Stimulated activated CD8-positive, alpha-beta memory T cell treated with anti-CD3 and anti-CD28 coated beads, Interleukin-7, amount 100 ng/mL, for 1 hour (primary cell): ENCODE measurements at regions not wholly inside any gene's neighbourhood (a gene's known extent, or its start where the extent isn't known, plus 50 kb on each side); places are given as distances from the start of the nearest gene placed in this dataset.

Source experiments
- DNase-seq, 2 donors: peaks; one replicate each; pipeline ENCODE4 v3.0.0-alpha.2; 2020; ENCODE audit warnings: low read depth in 2 of 2

DNA sequence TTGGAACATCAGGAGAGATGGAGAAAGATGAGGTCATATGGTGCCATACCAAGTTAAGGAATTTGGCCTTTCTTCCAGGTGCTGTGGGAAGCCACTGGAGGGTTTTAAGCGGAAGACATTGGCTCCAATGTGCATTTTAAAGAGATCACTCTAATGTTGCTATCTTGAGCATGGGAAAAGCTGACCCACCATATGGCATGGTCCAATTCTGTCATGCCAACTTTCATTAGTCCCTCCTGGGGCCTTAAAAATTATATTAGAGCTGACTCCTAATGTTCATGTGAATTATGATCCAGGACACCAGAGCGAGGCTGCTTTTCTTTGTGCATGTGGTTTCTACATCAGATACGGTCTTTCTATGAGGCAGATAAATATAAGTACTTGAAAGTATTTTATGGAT lies 335.0 kb upstream of the TSHZ2 start:
- no peak for DNase-seq

DNA sequence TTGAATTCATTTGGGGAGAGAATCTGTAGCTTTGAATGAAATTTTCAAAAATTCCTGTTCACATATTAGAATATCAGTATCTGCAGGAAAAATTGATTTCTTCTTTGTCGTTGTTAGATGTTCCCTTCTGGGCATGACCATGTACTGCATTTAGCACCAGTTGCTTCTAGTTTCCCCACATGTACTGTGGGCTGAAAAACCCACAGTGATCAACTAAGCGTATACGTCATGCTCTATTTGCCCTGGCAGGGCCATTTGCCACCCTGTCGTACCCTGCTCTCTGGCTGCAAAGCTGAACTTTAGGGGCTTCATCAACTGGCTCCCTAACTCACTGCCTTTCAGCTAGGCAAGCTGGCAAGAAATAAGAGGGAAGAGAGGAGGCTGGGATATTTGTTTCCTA lies 340.7 kb upstream of the TSHZ2 start:
- no peak for DNase-seq

GRCh38 chr20:52630138-52630537 lies 342.0 kb upstream of the TSHZ2 start:
- DNase-seq, result no peak

GRCh38 chr20:52624281-52624680 lies 347.9 kb upstream of the TSHZ2 start:
- no peak for DNase-seq

DNA sequence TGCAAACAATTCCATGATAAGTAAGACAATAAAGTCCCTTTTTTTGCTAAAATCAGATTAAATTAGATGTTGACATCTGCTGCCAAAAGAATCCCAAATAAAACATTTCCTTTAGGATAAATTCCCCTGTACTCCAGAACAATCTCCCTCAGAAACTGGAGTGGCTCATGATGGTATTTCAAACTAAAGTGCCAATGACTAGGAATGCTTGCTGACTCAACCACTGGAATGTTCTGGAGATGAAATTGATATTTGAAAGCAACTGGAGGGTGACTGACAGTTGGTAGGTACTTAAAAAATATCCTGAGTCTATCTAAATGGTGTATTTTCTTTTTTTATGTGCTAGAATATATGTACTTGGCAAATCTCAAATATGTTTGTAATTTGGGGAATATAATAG lies 350.1 kb upstream of the TSHZ2 start:
- DNase-seq, result no peak

- no peak for DNase-seq
Observed at GRCh38 chr20:52621401-52621800, 350.8 kb upstream of the TSHZ2 start.

- no peak for DNase-seq
Observed at GRCh38 chr20:52619671-52620070, 352.5 kb upstream of the TSHZ2 start.

GRCh38 chr20:52619101-52619500 lies 353.1 kb upstream of the TSHZ2 start:
- DNase-seq, result no peak

DNA sequence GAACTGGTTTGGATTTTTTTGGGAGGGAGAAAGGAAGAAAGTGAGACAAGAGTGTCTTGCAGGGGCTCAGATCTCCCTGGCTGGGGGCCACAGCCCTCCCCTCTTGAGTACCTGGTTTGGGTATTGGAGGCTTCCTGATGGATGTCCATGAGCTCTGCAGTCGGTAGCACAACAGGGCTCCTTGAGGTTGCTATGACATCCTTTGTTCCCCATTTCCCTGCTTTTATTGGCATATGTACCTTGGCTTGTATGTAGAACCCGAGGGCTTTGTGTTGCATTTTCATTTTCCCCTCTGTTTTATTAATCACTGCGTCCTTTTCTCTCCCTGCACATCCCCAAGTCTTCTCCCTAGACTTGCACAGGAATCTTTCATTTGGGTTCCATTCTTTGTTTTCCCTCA lies 355.5 kb upstream of the TSHZ2 start:
- no peak for DNase-seq

- no peak for DNase-seq
Observed at GRCh38 chr20:52614051-52614863, 357.9 kb upstream of the TSHZ2 start.

DNA sequence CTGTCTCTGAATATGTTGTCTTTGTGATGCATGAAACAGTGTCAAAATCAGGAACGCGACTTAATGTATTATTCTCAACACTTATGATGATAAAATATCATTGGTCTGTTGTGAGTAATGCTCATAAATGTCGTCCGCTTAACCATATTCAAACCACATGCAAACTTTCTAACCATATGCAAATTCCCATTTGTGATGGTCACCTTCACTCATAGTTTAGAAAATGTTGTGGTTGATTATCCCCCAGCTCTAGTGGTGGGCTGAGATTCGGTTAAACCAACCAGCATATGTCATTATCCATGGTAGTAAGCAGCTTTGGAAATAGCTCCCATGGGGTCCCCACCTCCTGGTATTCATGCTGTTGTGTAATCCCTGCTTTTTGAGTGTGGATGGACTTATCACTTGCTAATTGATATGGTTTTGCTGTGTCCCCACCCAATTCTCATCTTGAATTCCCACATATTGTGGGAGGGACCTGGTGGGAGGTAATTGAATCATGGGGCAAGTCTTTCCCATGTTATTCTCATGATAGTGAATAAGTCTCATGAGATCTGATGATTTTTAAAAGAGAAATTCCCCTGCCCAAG lies 360.0 kb upstream of the TSHZ2 start:
- DNase-seq, result no peak

DNA sequence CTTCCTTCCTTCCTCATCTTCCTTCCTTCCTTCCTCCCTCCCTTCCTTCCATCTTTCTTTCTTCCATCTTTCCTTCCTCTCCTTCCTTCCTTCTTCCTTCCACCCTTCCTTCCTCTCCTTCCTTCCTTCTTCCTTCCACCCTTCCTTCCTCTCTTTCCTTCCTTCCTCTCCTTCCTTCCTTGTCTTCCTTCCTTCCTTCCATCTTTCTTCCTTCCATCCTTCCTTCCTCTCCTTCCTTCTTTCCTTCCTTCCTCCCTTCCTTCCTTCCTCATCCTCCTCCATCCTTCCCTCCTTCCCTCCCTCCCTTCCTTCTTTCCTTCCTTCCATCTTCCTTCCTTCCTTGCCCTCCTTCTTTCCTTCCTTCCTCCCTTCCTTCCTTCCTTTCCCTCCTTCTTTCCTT lies 361.4 kb upstream of the TSHZ2 start:
- no peak for DNase-seq

DNA sequence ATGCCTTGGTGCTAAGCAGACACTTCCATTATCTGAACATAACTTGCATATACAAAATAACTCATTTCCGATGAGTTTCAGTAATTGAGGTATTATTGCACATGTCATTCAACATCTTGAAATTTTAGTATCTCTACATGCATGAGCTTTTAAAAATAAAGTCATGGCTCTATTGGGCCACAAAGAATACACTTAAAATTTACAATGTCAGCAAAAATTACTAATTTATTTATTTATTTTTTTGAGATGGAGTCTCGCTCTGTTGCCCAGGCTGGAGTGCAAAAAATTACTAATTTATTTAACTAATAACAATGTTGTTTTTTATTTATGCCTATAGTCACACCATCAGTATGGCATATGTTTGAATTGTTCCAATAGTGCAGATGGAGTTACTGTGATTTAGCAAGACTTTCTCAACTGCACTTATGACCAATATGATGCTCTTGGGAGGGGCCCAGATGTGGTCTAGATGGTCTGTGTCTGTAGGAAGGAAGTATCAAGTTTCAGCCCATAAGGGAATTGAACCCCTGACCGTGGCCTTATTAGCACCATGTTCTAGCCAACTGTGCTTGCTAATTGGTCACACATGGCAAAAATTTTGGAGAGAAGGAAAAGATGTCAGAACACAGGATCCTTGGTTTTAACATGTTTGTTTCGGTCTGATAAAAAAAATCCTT lies 370.7 kb upstream of the TSHZ2 start:
- no peak for DNase-seq

DNA sequence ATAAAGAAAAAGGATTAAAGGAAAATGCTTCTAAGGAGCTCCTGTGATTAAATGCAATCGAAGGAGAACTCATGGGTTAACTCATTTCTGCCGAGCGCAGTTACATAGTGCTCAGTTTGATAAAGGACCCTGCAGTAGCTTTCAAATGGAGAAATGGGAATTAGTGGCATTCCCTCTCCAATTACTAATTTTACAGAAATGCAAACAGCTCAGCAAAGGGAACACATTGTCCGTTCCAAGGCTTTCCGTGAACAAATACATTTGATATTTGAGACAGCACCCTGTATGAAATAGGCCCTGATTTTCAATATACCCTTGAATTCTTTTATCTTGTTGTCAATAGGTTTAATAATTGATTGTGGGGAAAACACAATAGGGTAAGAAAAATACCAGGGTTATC lies 375.9 kb upstream of the TSHZ2 start:
- DNase-seq, result no peak

- no peak for DNase-seq
Observed at GRCh38 chr20:52595518-52595917, 376.6 kb upstream of the TSHZ2 start.

- DNase-seq, result no peak
Observed at GRCh38 chr20:52593654-52594053, 378.5 kb upstream of the TSHZ2 start.

DNA sequence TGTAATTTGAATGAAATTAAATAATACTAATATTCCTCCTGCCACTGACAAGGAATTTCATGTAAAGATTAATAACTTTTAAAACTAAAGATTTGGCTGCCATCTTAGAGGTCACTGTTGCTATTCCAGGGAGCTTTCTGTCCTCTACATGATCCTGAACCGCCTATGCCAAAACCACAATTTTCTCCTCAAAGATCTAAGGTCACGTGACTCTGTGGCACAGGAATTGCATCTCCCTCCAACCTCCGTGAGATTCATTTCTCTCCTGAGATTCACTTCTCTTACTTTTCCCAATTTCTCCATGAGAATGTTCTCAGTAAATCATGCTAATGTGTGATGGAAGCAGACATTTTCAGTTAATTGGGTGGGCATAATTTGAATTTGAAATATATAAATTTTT lies 379.6 kb upstream of the TSHZ2 start:
- no peak for DNase-seq

GRCh38 chr20:52590100-52590499 lies 382.1 kb upstream of the TSHZ2 start:
- DNase-seq, result no peak

DNA sequence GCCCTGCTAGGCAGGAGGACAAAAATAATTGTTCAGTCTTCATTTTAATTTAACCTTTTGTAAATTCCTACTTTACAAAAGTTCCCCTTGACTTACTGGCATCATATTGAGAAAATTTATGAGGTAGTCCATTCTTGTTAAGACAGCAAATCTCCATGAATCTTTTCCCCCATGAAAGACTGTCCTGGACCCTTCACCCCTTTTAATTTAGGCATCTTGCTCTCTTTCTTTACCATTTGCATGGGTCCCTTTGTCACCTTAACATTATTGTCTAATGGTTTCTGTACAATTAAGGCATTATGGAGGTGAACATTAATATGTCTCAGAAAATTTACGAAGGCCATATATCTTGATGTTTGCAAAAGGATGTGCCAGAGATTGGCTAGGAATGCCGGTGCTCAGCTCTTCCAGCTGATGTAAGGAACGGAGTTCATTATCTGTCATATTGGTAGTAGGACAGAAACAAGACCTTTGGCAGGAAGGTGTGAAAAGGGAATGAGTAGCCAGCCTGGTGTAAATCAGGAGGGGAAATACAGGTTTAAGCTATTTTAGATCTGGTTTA lies 382.8 kb upstream of the TSHZ2 start:
- no peak for DNase-seq

GRCh38 chr20:52586660-52587059 lies 385.5 kb upstream of the TSHZ2 start:
- no peak for DNase-seq

DNA sequence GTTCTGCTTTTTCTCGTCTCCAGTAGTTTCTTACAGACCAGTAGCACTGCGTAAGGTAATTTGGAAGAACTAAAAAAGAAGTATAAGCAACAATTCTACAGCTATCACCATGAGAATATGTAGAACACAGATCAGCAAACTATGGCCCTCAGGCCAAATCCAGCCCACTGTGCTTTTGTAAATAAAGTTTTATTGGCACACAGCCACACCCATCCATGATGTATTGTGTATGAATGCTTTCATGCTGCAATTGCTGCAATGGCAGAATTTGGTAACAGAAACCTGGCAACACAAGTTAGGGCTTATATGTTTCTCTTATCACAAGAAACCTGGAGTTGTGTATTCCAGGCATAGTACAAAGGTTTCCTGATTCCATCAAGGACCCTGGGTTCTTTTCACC lies 386.8 kb upstream of the TSHZ2 start:
- DNase-seq, result no peak

GRCh38 chr20:52578559-52578958 lies 387.0 kb upstream of the ZFP64 start:
- no peak for DNase-seq

DNA sequence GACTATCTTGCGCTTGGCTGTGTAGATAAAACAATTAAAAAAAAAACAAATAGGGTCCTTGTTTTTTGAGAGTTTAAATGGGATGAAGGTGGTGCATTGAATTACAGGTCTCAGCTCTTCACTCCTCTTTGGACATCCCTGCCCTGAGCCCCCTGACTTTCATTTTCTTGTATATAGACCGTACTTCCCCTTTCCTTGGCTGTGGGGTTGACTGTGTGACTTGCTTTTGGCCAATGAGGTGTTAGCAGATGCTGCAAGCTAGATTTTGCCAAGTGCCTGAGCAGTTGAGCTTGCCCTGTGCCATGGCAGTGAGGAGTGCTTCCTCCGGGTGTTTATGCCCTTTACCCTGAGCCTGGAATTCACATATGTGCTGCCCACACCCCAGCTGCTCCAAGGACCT lies 386.1 kb upstream of the ZFP64 start:
- no peak for DNase-seq
